HUES6 (cell line): ENCODE measurements at regions not wholly inside any gene's neighbourhood (a gene's known extent, or its start where the extent isn't known, plus 50 kb on each side); places are given as distances from the start of the nearest gene placed in this dataset.
"Not testable (repeated sequence)": the region's sequence is repeated elsewhere in the genome, so short reads cannot be mapped to it uniquely, and the experiment has no call there.

Experiments
- H3K27ac ChIP-seq: 2 replicates; pipeline ENCODE4 v1.7.0; 2013; ENCODE audit warnings: low read depth, mild to moderate bottlenecking, low read length, inconsistent platforms
- H3K27me3 ChIP-seq: 2 replicates; pipeline ENCODE4 v1.6.1; 2013; ENCODE audit warnings: low read length; ENCODE audit not compliant: control insufficient read depth, insufficient read depth
- H3K36me3 ChIP-seq: 2 replicates; pipeline ENCODE4 v1.6.1; 2013; ENCODE audit warnings: low read length; ENCODE audit not compliant: control insufficient read depth, insufficient read depth
- H3K4me1 ChIP-seq: 2 replicates; pipeline ENCODE4 v1.6.1; 2013; ENCODE audit warnings: low read length; ENCODE audit not compliant: control insufficient read depth, insufficient read depth
- H3K4me3 ChIP-seq: 2 replicates; pipeline ENCODE4 v1.5.1; 2013; ENCODE audit warnings: low read depth, low read length
- H3K9ac ChIP-seq: one replicate; pipeline ENCODE4 v1.6.1; 2013; ENCODE audit warnings: mild to moderate bottlenecking, low read length
- H3K9me3 ChIP-seq: 2 replicates; pipeline ENCODE4 v1.6.1; 2013; ENCODE audit warnings: low read depth, low read length; ENCODE audit not compliant: control insufficient read depth, insufficient read depth

DNA sequence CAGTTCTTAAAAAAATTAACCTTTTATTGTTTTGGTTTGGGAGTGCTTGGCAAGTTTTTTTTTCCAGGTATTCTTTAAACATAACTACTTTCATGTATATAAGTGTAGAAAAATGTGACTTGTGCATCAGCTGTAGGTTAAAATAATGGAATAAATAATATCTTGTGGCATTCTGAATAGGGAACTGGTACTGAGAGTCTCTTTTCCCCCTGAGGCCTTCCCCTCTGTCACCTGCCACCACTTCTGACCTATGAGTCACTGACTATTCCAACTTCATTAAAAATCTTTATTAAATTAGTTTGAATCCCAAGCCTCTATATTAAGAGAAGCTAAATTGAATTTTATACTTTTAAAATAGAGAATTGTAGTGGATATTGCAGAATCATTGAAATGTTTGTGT lies 805.7 kb downstream of the METTL15 start:
- Histone ChIP-seq H3K4me3 (no peak overlapping the region), H3K36me3 (no peaks in the 10 kb centered on the region), H3K9me3 (no peaks in the 10 kb centered on the region), H3K4me1 (no peaks in the 10 kb centered on the region), H3K9ac (no peak overlapping the region), H3K27ac (no peak overlapping the region), H3K27me3 (no peaks in the 10 kb centered on the region)

DNA sequence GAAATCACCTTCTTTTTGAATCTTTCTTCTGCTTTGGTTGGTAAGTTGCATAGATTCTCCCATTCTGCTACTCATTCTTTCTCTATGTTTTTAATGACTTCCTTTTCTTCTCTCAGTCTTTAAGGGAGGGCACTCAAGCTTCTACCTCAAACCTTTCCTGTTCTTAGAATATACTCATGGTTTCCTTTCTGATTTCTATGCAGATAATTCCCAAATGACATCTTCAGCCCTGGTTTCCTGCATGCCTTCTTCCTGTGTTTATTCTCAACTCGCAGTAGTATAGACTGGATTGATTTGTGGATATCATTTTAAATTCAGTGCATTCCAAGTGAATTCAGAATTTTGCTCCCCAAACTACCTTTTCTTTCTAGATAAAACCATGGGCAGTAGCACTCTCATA lies 803.6 kb downstream of the METTL15 start:
- H3K36me3 ChIP-seq = no peaks in the 10 kb centered on the region
- H3K4me1 ChIP-seq = no peaks in the 10 kb centered on the region
- no peaks in the 10 kb centered on the region for H3K27me3 ChIP-seq
- H3K27ac ChIP-seq = no peak overlapping the region
- no peak overlapping the region for H3K4me3 ChIP-seq
- H3K9ac ChIP-seq = no peak overlapping the region
- H3K9me3 ChIP-seq = no peaks in the 10 kb centered on the region

DNA sequence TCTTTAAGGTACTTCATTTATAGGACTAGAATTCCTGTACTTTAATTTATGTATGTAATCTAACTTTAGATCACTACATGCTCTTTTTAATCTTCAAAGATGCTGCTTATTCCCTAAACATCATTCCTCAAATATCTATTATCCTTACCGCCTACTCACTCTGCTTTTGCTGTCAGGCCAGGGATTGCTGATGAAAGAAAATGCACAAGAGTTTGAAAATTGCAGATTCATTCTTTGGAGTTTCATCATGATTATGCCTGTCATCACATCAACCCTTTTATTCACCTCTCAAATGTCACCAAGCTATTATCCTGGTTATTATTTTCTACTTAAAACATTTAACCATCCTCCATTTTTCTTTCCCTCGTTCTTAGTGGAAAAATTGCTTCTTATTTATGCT lies 802.7 kb downstream of the METTL15 start:
- Histone ChIP-seq H3K4me1 (no peaks in the 10 kb centered on the region), H3K27ac (no peak overlapping the region), H3K9ac (no peak overlapping the region), H3K4me3 (no peak overlapping the region), H3K9me3 (no peaks in the 10 kb centered on the region), H3K27me3 (no peaks in the 10 kb centered on the region), H3K36me3 (no peaks in the 10 kb centered on the region)

DNA sequence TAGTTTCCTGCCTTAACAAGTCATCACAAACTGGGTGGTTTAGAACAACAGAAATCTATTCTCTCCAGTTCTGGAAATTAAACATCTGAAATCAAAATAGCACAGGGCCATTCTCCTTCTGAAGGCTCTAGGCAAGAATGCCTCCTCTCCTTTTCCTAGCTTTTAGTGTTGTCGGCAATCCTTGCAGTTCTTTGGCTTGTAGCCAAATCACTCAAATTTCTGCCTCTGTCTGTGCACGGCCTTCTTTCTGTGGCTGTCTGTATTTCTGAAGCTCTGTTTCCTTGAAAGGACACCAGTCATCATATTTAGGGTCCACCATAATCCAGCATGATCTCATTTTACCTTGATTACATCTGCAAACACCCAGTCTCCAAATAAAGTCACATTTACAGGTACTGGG lies 795.5 kb downstream of the METTL15 start:
- Histone ChIP-seq H3K36me3 (no peaks in the 10 kb centered on the region), H3K4me1 (no peaks in the 10 kb centered on the region), H3K9ac (no peak overlapping the region), H3K27ac (no peak overlapping the region), H3K27me3 (no peaks in the 10 kb centered on the region), H3K4me3 (no peak overlapping the region), H3K9me3 (no peaks in the 10 kb centered on the region)

DNA sequence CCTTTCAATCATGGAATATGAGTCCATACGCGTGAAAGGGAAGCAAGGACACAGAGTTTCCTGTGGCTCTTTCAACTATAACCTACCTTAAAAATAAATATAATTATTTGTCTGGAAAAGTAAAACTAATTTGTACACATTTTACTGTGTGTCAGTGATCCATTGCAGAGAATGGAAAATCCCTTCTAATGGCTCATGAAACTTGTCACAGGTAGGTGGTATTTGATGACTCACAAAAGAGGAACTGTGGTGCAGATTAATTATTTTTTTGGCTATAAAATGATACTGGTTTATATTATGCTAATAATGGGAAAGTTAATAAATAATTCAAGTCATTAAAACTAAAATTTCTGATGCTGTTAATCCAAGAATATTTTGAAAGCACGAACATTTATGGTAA lies 792.2 kb downstream of the METTL15 start:
- Histone ChIP-seq H3K27me3 (no peaks in the 10 kb centered on the region), H3K9me3 (no peaks in the 10 kb centered on the region), H3K9ac (no peak overlapping the region), H3K36me3 (no peaks in the 10 kb centered on the region), H3K4me1 (no peaks in the 10 kb centered on the region), H3K4me3 (no peak overlapping the region), H3K27ac (no peak overlapping the region)

DNA sequence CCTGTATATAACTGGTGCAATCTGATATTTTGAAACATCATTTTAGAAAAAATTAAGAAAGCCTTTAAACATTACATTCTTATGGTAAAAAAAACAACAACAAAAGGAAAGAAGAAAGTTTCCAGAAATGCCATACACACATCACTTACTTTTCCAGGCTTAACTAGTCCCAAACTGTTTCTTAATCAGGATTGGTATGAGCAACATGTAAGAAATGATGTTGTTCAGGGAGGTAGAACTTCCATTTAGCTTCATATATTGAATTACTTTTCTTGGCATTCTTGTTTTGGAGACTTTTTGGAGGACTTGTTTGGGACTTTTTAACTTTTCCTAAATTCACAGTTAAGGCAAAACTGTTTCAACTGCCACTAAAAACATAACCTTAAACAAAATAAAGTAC lies 791.5 kb downstream of the METTL15 start:
- Histone ChIP-seq H3K9ac (no peak overlapping the region), H3K36me3 (no peaks in the 10 kb centered on the region), H3K4me3 (no peak overlapping the region), H3K27ac (no peak overlapping the region), H3K4me1 (no peaks in the 10 kb centered on the region), H3K9me3 (no peaks in the 10 kb centered on the region), H3K27me3 (no peaks in the 10 kb centered on the region)

DNA sequence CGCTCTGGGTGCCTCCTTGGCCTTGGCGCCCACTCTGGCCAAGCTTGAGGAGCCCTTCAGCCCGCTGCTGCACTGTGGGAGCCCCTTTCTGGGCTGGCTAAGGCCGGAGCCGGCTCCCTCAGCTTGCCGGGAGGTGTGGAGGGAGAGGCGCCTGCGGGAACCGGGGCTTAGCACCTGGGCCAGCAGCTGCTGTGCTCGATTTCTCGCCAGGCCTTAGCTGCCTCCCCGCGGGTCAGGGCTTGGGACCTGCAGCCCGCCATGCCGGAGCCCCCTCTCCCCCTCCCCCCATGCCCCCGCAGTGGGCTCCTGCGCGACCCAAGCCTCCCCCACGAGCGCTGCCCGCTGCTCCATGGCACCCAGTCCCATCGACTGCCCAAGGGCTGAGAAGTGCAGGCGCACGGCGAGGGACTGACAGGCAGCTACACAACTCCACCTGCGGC lies 782.4 kb downstream of the METTL15 start:
- not testable (repeated sequence) for H3K36me3 ChIP-seq, H3K4me1 ChIP-seq, H3K4me3 ChIP-seq, H3K27ac ChIP-seq, H3K9ac ChIP-seq, H3K9me3 ChIP-seq, H3K27me3 ChIP-seq

DNA sequence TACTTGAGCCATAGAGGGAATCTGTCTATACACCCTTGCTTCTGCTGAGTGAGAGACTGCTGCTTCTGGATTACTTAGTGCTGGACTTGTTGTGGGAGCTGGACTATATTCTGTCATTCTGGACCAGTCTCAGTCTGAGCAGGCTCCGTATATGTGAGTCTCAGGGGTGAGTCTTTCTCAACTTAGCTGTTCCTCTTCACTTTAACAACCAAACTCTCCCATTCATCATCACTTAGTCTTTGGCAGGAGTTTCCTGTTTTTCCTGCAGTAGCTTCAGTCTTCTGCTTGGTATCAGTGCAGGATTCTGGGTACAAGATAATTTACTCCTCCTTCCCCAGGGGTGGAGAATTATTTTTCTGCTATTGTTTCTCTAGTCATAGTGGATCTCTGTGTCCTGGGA lies 779.5 kb downstream of the METTL15 start:
- H3K4me3 ChIP-seq = no peak overlapping the region
- H3K9me3 ChIP-seq = no peaks in the 10 kb centered on the region
- no peak overlapping the region for H3K27ac ChIP-seq
- no peaks in the 10 kb centered on the region for H3K4me1 ChIP-seq
- H3K9ac ChIP-seq = no peak overlapping the region
- H3K36me3 ChIP-seq = no peaks in the 10 kb centered on the region
- H3K27me3 ChIP-seq = no peaks in the 10 kb centered on the region

DNA sequence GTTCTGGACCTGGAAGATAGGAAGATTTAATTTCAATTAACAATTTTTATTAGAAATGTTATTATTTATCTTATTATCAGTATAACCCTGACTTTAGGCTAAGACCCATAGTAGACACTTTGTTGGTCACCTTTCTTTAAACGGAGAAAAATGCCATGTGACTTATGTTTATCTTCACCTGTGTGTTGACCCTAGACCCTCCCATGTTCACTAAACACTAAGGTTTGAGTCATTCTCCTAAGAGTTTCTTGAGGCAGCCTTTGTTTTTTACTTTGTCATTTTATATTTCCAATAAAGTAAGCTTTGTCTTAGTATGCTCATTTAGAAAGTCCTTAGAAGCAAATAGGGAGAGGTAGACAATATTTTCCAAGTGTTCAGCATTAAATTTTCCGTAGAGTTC lies 771.7 kb downstream of the METTL15 start:
- H3K9me3 ChIP-seq = no peaks in the 10 kb centered on the region
- no peak overlapping the region for H3K27ac ChIP-seq
- H3K4me3 ChIP-seq = no peak overlapping the region
- no peaks in the 10 kb centered on the region for H3K36me3 ChIP-seq
- H3K27me3 ChIP-seq = no peaks in the 10 kb centered on the region
- H3K4me1 ChIP-seq = no peaks in the 10 kb centered on the region
- H3K9ac ChIP-seq = no peak overlapping the region

DNA sequence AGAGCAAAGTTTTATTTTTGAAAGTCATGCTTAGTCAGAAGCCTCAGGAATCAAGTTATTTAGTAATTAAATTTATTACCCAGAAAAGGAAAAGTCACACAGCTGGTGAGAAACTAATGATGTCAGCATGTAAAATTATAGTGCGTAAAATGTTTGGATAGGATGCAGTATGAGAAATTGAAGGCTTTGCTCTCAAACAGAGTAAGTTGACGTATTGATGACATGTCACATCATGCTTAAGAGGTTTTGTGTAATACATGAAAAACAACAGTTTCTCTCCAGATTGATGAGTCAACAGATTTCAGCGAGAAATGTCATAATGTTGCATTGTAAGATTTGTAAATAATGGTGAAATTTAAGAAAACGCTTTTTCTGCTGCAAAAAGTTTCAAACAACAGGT lies 769.8 kb downstream of the METTL15 start:
- no peaks in the 10 kb centered on the region for H3K27me3 ChIP-seq
- H3K36me3 ChIP-seq = no peaks in the 10 kb centered on the region
- no peak overlapping the region for H3K9ac ChIP-seq
- no peaks in the 10 kb centered on the region for H3K4me1 ChIP-seq
- no peak overlapping the region for H3K27ac ChIP-seq
- H3K9me3 ChIP-seq = no peaks in the 10 kb centered on the region
- no peak overlapping the region for H3K4me3 ChIP-seq

DNA sequence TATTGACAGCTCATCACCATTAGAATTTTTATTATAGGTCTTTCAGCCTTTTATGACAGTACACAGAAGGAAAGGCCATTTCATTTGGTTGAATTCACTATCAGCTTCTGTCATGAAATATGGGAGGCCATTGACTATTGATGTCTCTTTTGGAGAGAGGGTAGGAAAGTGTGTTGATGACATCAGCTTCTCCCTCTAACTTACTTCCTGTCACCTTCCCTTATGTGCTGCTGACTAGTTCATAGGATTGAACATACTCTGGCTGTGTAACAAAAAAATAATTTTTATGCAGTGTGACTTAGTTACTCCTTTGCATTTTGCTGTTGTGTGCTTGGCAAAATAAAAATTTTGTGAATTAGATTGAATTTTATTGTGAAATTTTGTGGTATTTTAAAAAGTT lies 769.2 kb downstream of the METTL15 start:
- Histone ChIP-seq H3K36me3 (no peaks in the 10 kb centered on the region), H3K27ac (no peak overlapping the region), H3K9me3 (no peaks in the 10 kb centered on the region), H3K27me3 (no peaks in the 10 kb centered on the region), H3K9ac (no peak overlapping the region), H3K4me3 (no peak overlapping the region), H3K4me1 (no peaks in the 10 kb centered on the region)

DNA sequence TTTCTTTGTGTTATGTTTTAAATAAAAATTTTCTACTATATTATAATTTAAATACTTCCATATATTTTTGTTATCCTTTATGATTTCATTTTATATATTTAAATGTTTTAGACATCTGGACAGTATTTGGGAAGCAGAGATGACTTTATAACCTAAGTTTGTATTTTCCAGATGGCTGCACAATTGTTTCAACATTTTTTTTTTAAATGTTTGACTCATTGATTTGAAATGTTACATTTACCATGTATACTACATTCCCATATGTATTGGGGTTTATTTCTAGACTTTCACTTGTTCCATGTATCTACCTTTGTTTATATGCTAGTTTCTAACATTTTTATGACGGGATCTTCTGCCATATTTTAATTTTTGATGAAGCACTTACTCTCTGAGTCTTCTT lies 766.5 kb downstream of the METTL15 start:
- Histone ChIP-seq H3K9me3 (no peaks in the 10 kb centered on the region), H3K4me3 (no peak overlapping the region), H3K4me1 (no peaks in the 10 kb centered on the region), H3K9ac (no peak overlapping the region), H3K27me3 (no peaks in the 10 kb centered on the region), H3K27ac (no peak overlapping the region), H3K36me3 (no peaks in the 10 kb centered on the region)
